HG02852 (cell line): ENCODE measurements at regions not wholly inside any gene's neighbourhood (a gene's known extent, or its start where the extent isn't known, plus 50 kb on each side); places are given as distances from the start of the nearest gene placed in this dataset.

Experiments used
- ATAC-seq: cut with Tn5 transposase; IDR thresholded peaks from one replicate; pipeline ENCODE4 v1.9.1; 2021; ENCODE audit warnings: mild to moderate bottlenecking, moderate library complexity; ENCODE audit not compliant: unreplicated experiment

GRCh38 chr14:22391908-22392565, 197.0 kb downstream of the DAD1 start:
- no peak for ATAC-seq

- peak; percentile 54 for ATAC-seq
These were observed 198.1 kb downstream of the DAD1 start for GRCh38 chr14:22390824-22391461.

GRCh38 chr14:22390195-22390594, 198.8 kb downstream of the DAD1 start:
- ATAC-seq, result no peak

GRCh38 chr14:22388669-22389595, 200.1 kb downstream of the DAD1 start:
- no peak for ATAC-seq

- ATAC-seq, result no peak
These were observed 201.2 kb downstream of the DAD1 start for GRCh38 chr14:22387776-22388241.

GRCh38 chr14:22386924-22387775, 201.9 kb downstream of the DAD1 start:
- ATAC-seq, result no peak

GRCh38 chr14:22384974-22385526, 204.0 kb downstream of the DAD1 start:
- ATAC-seq, result no peak

- no peak for ATAC-seq
These were observed 204.9 kb downstream of the DAD1 start for GRCh38 chr14:22384167-22384549.

GRCh38 chr14:22383515-22384166, 205.4 kb downstream of the DAD1 start:
- peak; percentile 45 for ATAC-seq

- ATAC-seq, result no peak
These were observed 206.1 kb downstream of the DAD1 start for GRCh38 chr14:22382955-22383354.

GRCh38 chr14:22382395-22382794, 206.6 kb downstream of the DAD1 start:
- no peak for ATAC-seq

GRCh38 chr14:22381766-22382165, 207.3 kb downstream of the DAD1 start:
- ATAC-seq, result no peak

- no peak for ATAC-seq
These were observed 207.6 kb downstream of the DAD1 start for GRCh38 chr14:22381408-22381760.

- no peak for ATAC-seq
These were observed 208.2 kb downstream of the DAD1 start for GRCh38 chr14:22380571-22381407.

GRCh38 chr14:22379727-22380126, 209.3 kb downstream of the DAD1 start:
- ATAC-seq, result no peak

- ATAC-seq, result no peak
These were observed 210.8 kb downstream of the DAD1 start for GRCh38 chr14:22378181-22378580.

GRCh38 chr14:22375321-22375930, 213.6 kb downstream of the DAD1 start:
- no peak for ATAC-seq

- ATAC-seq, result no peak
These were observed 218.8 kb downstream of the DAD1 start for GRCh38 chr14:22370084-22370847.
